Activated CD8-positive, alpha-beta memory T cell treated with anti-CD3 and anti-CD28 coated beads, Interleukin-2, amount 10 ng/mL, durations not matched to agents 7 days and 5 days (primary cell): ENCODE measurements at regions not wholly inside any gene's neighbourhood (a gene's known extent, or its start where the extent isn't known, plus 50 kb on each side); places are given as distances from the start of the nearest gene placed in this dataset.

Source experiments
- ATAC-seq: fragments of 150-1000 bp; cut with Tn5 transposase; one replicate; pipeline ENCODE4 v1.10.0; 2021; ENCODE audit warnings: moderate library complexity
- CTCF ChIA-PET: fragments of 350-600 bp; sonication (Branson Sonifier 250); formaldehyde crosslinking; loops from one replicate; lab custom pipeline; 2021; ENCODE audit warnings: antibody characterized with exemption; lab: Charles Lee
- DNase-seq: peaks from one replicate; pipeline ENCODE4 v3.0.0-alpha.2; 2020
- H3K27ac Mint-ChIP-seq: one replicate; pipeline ENCODE4 v1.8.0; 2021; ENCODE audit warnings: mild to moderate bottlenecking, mixed read lengths
- H3K27me3 Mint-ChIP-seq: one replicate; pipeline ENCODE4 v1.8.0; 2021; ENCODE audit warnings: mixed read lengths
- H3K36me3 Mint-ChIP-seq: one replicate; pipeline ENCODE4 v1.8.0; 2021; ENCODE audit warnings: mild to moderate bottlenecking, mixed read lengths
- H3K4me1 Mint-ChIP-seq: one replicate; pipeline ENCODE4 v1.8.0; 2021; ENCODE audit warnings: mixed read lengths
- H3K4me3 Mint-ChIP-seq: one replicate; pipeline ENCODE4 v1.8.0; 2021; ENCODE audit warnings: mild to moderate bottlenecking, moderate library complexity, mixed read lengths
- H3K9me3 Mint-ChIP-seq: one replicate; pipeline ENCODE4 v1.8.0; 2022; ENCODE audit warnings: low read depth, mixed read lengths

- no peak overlapping the region for H3K4me3 Mint-ChIP-seq
- H3K27ac Mint-ChIP-seq, result no peak overlapping the region
- no peaks in the 10 kb centered on the region for H3K36me3 Mint-ChIP-seq
- H3K27me3 Mint-ChIP-seq, result no peaks in the 10 kb centered on the region
- H3K4me1 Mint-ChIP-seq, result no peaks in the 10 kb centered on the region
- CTCF ChIA-PET, result no interaction called here
- peaks cover 5% of the 10 kb centered on the region for H3K9me3 Mint-ChIP-seq
- DNase-seq (no peak), ATAC-seq (no peak)
Observed at GRCh38 chr16:7979448-7980132, 610.7 kb downstream of the TMEM114 start.

GRCh38 chr16:7976563-7976962 is 613.7 kb downstream of the TMEM114 start:
- Mint-ChIP-seq H3K27ac (no peak overlapping the region), H3K4me3 (no peak overlapping the region)

GRCh38 chr16:7976125-7976524 is 614.2 kb downstream of the TMEM114 start:
- H3K27me3 Mint-ChIP-seq, result no peaks in the 10 kb centered on the region
- H3K36me3 Mint-ChIP-seq, result no peaks in the 10 kb centered on the region
- peaks cover 7% of the 10 kb centered on the region for H3K9me3 Mint-ChIP-seq
- no peak overlapping the region for H3K27ac Mint-ChIP-seq
- no peak overlapping the region for H3K4me3 Mint-ChIP-seq
- no peak for DNase-seq
- ATAC-seq, result no peak
- CTCF ChIA-PET, result no interaction called here
- H3K4me1 Mint-ChIP-seq, result no peaks in the 10 kb centered on the region

More at GRCh38 chr16:7976563-7976962, 613.7 kb downstream of the TMEM114 start:
- ATAC-seq (no peak), DNase-seq (no peak)
- H3K36me3 Mint-ChIP-seq, result no peaks in the 10 kb centered on the region
- H3K9me3 Mint-ChIP-seq, result peaks cover 7% of the 10 kb centered on the region
- no peaks in the 10 kb centered on the region for H3K27me3 Mint-ChIP-seq
- CTCF ChIA-PET, result no interaction called here
- no peaks in the 10 kb centered on the region for H3K4me1 Mint-ChIP-seq

GRCh38 chr16:7967996-7968509 is 622.3 kb downstream of the TMEM114 start:
- DNase-seq (no peak), ATAC-seq (no peak)
- Mint-ChIP-seq H3K27me3 (no peaks in the 10 kb centered on the region), H3K4me3 (no peak overlapping the region), H3K9me3 (peaks cover 10% of the 10 kb centered on the region), H3K36me3 (no peaks in the 10 kb centered on the region), H3K27ac (no peak overlapping the region), H3K4me1 (no peaks in the 10 kb centered on the region)
- CTCF ChIA-PET, result no interaction called here

GRCh38 chr16:7964744-7965143 is 625.6 kb downstream of the TMEM114 start:
- H3K4me3 Mint-ChIP-seq, result no peak overlapping the region
- CTCF ChIA-PET, result no interaction called here
- H3K9me3 Mint-ChIP-seq, result peaks cover 10% of the 10 kb centered on the region
- no peak for ATAC-seq
- no peaks in the 10 kb centered on the region for H3K36me3 Mint-ChIP-seq
- no peaks in the 10 kb centered on the region for H3K27me3 Mint-ChIP-seq
- no peaks in the 10 kb centered on the region for H3K4me1 Mint-ChIP-seq
- no peak for DNase-seq
- no peak overlapping the region for H3K27ac Mint-ChIP-seq

- H3K9me3 Mint-ChIP-seq, result peaks cover 8% of the 10 kb centered on the region
- DNase-seq (no peak), ATAC-seq (no peak)
- no peak overlapping the region for H3K4me3 Mint-ChIP-seq
- H3K36me3 Mint-ChIP-seq, result no peaks in the 10 kb centered on the region
- H3K4me1 Mint-ChIP-seq, result no peaks in the 10 kb centered on the region
- H3K27ac Mint-ChIP-seq, result no peak overlapping the region
- CTCF ChIA-PET, result no interaction called here
- no peaks in the 10 kb centered on the region for H3K27me3 Mint-ChIP-seq
Observed at GRCh38 chr16:7964167-7964566, 626.1 kb downstream of the TMEM114 start.

GRCh38 chr16:7962091-7962879 is 628.0 kb downstream of the TMEM114 start:
- CTCF ChIA-PET, result no interaction called here
- no peak for ATAC-seq
- H3K36me3 Mint-ChIP-seq, result no peaks in the 10 kb centered on the region
- H3K4me3 Mint-ChIP-seq, result no peak overlapping the region
- H3K27ac Mint-ChIP-seq, result no peak overlapping the region
- peaks cover 16% of the 10 kb centered on the region for H3K9me3 Mint-ChIP-seq
- no peaks in the 10 kb centered on the region for H3K27me3 Mint-ChIP-seq
- H3K4me1 Mint-ChIP-seq, result no peaks in the 10 kb centered on the region
- DNase-seq, result no peak

GRCh38 chr16:7957151-7957550 is 624.5 kb downstream of the RBFOX1 start:
- Mint-ChIP-seq H3K27ac (no peak overlapping the region), H3K36me3 (no peaks in the 10 kb centered on the region), H3K4me1 (no peaks in the 10 kb centered on the region), H3K9me3 (peaks cover 33% of the 10 kb centered on the region), H3K27me3 (no peaks in the 10 kb centered on the region), H3K4me3 (no peak overlapping the region)
- CTCF ChIA-PET, result no interaction called here
- ATAC-seq (no peak), DNase-seq (no peak)

GRCh38 chr16:7953360-7953759 is 620.7 kb downstream of the RBFOX1 start:
- Mint-ChIP-seq H3K36me3 (no peaks in the 10 kb centered on the region), H3K27me3 (no peaks in the 10 kb centered on the region), H3K4me1 (no peaks in the 10 kb centered on the region), H3K9me3 (peaks cover 27% of the 10 kb centered on the region), H3K27ac (no peak overlapping the region), H3K4me3 (no peak overlapping the region)
- DNase-seq, result no peak
- no peak for ATAC-seq
- CTCF ChIA-PET, result no interaction called here

- no peaks in the 10 kb centered on the region for H3K27me3 Mint-ChIP-seq
- no peak overlapping the region for H3K4me3 Mint-ChIP-seq
- H3K9me3 Mint-ChIP-seq, result peaks cover 10% of the 10 kb centered on the region
- H3K36me3 Mint-ChIP-seq, result no peaks in the 10 kb centered on the region
- CTCF ChIA-PET, result no interaction called here
- no peak for DNase-seq
- no peaks in the 10 kb centered on the region for H3K4me1 Mint-ChIP-seq
- H3K27ac Mint-ChIP-seq, result no peak overlapping the region
- no peak for ATAC-seq
Observed at GRCh38 chr16:7946142-7946541, 613.5 kb downstream of the RBFOX1 start.

GRCh38 chr16:7938175-7938574 is 605.5 kb downstream of the RBFOX1 start:
- peaks cover 12% of the 10 kb centered on the region for H3K9me3 Mint-ChIP-seq
- no peak overlapping the region for H3K4me3 Mint-ChIP-seq
- no peaks in the 10 kb centered on the region for H3K4me1 Mint-ChIP-seq
- CTCF ChIA-PET, result no interaction called here
- ATAC-seq, result no peak
- no peaks in the 10 kb centered on the region for H3K27me3 Mint-ChIP-seq
- DNase-seq, result no peak
- no peak overlapping the region for H3K27ac Mint-ChIP-seq
- no peaks in the 10 kb centered on the region for H3K36me3 Mint-ChIP-seq

- Mint-ChIP-seq H3K4me1 (no peaks in the 10 kb centered on the region), H3K27me3 (no peaks in the 10 kb centered on the region), H3K27ac (no peak overlapping the region), H3K36me3 (no peaks in the 10 kb centered on the region), H3K4me3 (no peak overlapping the region), H3K9me3 (peaks cover 8% of the 10 kb centered on the region)
- no peak for ATAC-seq
- no peak for DNase-seq
- CTCF ChIA-PET, result no interaction called here
Observed at GRCh38 chr16:7921345-7921744, 588.7 kb downstream of the RBFOX1 start.

GRCh38 chr16:7919782-7920181 is 587.1 kb downstream of the RBFOX1 start:
- no peak for ATAC-seq
- CTCF ChIA-PET, result no interaction called here
- H3K4me3 Mint-ChIP-seq, result no peak overlapping the region
- no peak overlapping the region for H3K27ac Mint-ChIP-seq
- H3K9me3 Mint-ChIP-seq, result peaks cover 12% of the 10 kb centered on the region
- H3K36me3 Mint-ChIP-seq, result no peaks in the 10 kb centered on the region
- H3K4me1 Mint-ChIP-seq, result no peaks in the 10 kb centered on the region
- H3K27me3 Mint-ChIP-seq, result no peaks in the 10 kb centered on the region
- DNase-seq, result no peak

GRCh38 chr16:7914748-7915147 is 582.1 kb downstream of the RBFOX1 start:
- H3K9me3 Mint-ChIP-seq, result peaks cover 15% of the 10 kb centered on the region
- no peak overlapping the region for H3K4me3 Mint-ChIP-seq
- H3K4me1 Mint-ChIP-seq, result no peaks in the 10 kb centered on the region
- H3K27ac Mint-ChIP-seq, result no peak overlapping the region
- DNase-seq (no peak), ATAC-seq (no peak)
- H3K36me3 Mint-ChIP-seq, result no peaks in the 10 kb centered on the region
- H3K27me3 Mint-ChIP-seq, result no peaks in the 10 kb centered on the region
- CTCF ChIA-PET, result no interaction called here
